Natural killer cell (primary cell): ENCODE measurements at regions not wholly inside any gene's neighbourhood (a gene's known extent, or its start where the extent isn't known, plus 50 kb on each side); places are given as distances from the start of the nearest gene placed in this dataset.

ENCODE experiments used
- ATAC-seq, 3 donors: fragments of 150-1000 bp in 2 of 3; fragments of 200-7000 bp in 1 of 3; cut with Tn5 transposase; 1 replicate in 1 of 3; 2 replicates in 2 of 3; pipeline ENCODE4 v1.10.0; 2021; ENCODE audit warnings: mild to moderate bottlenecking in 2 of 3, moderate library complexity in 2 of 3
- DNase-seq, 2 donors: peaks; one replicate each; pipeline versions ENCODE4 v3.0.0 to v3.0.0-alpha.2; 2013 to 2021; ENCODE audit warnings: mixed read lengths in 1 of 2
- H3K27ac ChIP-seq: one replicate; pipeline ENCODE4 v1.5.1; 2013; ENCODE audit warnings: mild to moderate bottlenecking, low read length
- H3K27me3 ChIP-seq: one replicate; pipeline ENCODE4 v1.6.1; 2013; ENCODE audit warnings: low read length; ENCODE audit not compliant: control insufficient read depth, insufficient read depth
- H3K36me3 ChIP-seq: one replicate; pipeline ENCODE4 v1.6.1; 2013; ENCODE audit warnings: low read length; ENCODE audit not compliant: control insufficient read depth, insufficient read depth
- H3K4me1 ChIP-seq: one replicate; pipeline ENCODE4 v1.6.1; 2013; ENCODE audit warnings: low read length; ENCODE audit not compliant: control insufficient read depth, insufficient read depth
- H3K4me3 ChIP-seq: one replicate; pipeline ENCODE4 v1.5.1; 2013; ENCODE audit warnings: low read length
- H3K9me3 ChIP-seq: one replicate; pipeline ENCODE4 v1.6.1; 2013; ENCODE audit warnings: low read length; ENCODE audit not compliant: control insufficient read depth, insufficient read depth
- H3K27ac Mint-ChIP-seq, 2 donors: one replicate each; pipeline ENCODE4 v1.8.0; 2022; ENCODE audit warnings: mild to moderate bottlenecking in 2 of 2, mixed read lengths in 2 of 2, moderate library complexity in 1 of 2
- H3K27me3 Mint-ChIP-seq, 2 donors: one replicate each; pipeline ENCODE4 v1.8.0; 2022; ENCODE audit warnings: low read depth in 2 of 2, mixed read lengths in 2 of 2
- H3K36me3 Mint-ChIP-seq: one replicate; pipeline ENCODE4 v1.8.0; 2022; ENCODE audit warnings: mixed read lengths
- H3K4me1 Mint-ChIP-seq, 2 donors: one replicate each; pipeline ENCODE4 v1.8.0; 2022; ENCODE audit warnings: mixed read lengths in 2 of 2
- H3K4me3 Mint-ChIP-seq: one replicate; pipeline ENCODE4 v1.8.0; 2022; ENCODE audit warnings: mild to moderate bottlenecking, moderate library complexity, mixed read lengths
- H3K9me3 Mint-ChIP-seq, 2 donors: one replicate each; pipeline ENCODE4 v1.8.0; 2022; ENCODE audit warnings: mixed read lengths in 2 of 2
- WGBS: methylation state at CpG from one replicate; pipeline ENCODE4 v1.1.7; 2013; ENCODE audit warnings: missing lambda C conversion rate; ENCODE audit not compliant: insufficient coverage; 5-methylcytosine and 5-hydroxymethylcytosine counted together
- intact Hi-C: fragments of 100-400 bp; cut with micrococcal nuclease; formaldehyde crosslinking; loops from one replicate; pipeline ENCODE4 v1.14.2; 2022
- TF ChIP-seq, protein P1 (sequence below): fragments of 200-600 bp; IDR thresholded peaks from one replicate; pipeline ENCODE4 v1.8.0; 2022; ENCODE audit warnings: antibody characterized with exemption

DNA sequence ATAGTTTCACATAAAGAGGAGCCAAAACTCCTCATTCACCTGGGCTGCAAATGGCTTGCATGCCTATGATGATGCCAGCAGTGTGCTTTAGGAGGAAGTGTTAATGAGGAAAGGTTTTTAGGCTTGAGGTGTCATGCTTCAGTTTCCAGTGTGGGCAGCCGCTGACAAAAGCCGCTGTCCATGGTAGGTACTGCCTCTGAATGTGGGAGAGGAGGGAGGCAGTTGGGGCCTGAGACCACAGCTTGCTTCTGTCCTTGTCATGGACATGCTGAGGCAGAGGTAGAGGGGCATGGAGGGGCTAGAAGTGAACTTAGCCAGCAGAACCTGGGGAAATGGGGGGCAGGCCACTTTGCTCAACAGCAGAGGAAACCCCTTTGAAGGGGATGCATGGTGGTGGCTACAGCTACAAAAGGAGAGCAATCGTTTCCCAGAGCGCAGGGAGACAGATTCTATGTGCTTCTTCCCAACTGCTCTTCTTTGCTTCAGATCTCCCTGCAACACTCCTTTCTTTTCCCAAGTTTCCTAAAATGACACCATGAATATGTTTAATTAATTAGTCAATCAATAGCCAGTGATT, 372.1 kb upstream of the CNR1 start:
- ATAC-seq (no peak), DNase-seq (no peak)
- WGBS: 68% methylated on average over 4 of the region's 4 CpGs
- no peaks in the 10 kb centered on the region for H3K9me3 ChIP-seq
- intact Hi-C loops: no loop called here
- Mint-ChIP-seq H3K9me3 (peaks cover 0 to 2% of the 10 kb centered on the region in 2 donors), H3K27me3 (peaks cover 15 to 18% of the 10 kb centered on the region in 2 donors), H3K36me3 (no peaks in the 10 kb centered on the region), H3K27ac (no peak overlapping the region), H3K4me1 (no peaks in the 10 kb centered on the region), H3K4me3 (no peak overlapping the region)
- H3K36me3 ChIP-seq: no peaks in the 10 kb centered on the region
- no peaks in the 10 kb centered on the region for H3K4me1 ChIP-seq
- no peaks in the 10 kb centered on the region for H3K27me3 ChIP-seq
- no peak overlapping the region for H3K27ac ChIP-seq
- TF ChIP-seq, protein P1, sequence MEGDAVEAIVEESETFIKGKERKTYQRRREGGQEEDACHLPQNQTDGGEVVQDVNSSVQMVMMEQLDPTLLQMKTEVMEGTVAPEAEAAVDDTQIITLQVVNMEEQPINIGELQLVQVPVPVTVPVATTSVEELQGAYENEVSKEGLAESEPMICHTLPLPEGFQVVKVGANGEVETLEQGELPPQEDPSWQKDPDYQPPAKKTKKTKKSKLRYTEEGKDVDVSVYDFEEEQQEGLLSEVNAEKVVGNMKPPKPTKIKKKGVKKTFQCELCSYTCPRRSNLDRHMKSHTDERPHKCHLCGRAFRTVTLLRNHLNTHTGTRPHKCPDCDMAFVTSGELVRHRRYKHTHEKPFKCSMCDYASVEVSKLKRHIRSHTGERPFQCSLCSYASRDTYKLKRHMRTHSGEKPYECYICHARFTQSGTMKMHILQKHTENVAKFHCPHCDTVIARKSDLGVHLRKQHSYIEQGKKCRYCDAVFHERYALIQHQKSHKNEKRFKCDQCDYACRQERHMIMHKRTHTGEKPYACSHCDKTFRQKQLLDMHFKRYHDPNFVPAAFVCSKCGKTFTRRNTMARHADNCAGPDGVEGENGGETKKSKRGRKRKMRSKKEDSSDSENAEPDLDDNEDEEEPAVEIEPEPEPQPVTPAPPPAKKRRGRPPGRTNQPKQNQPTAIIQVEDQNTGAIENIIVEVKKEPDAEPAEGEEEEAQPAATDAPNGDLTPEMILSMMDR: no peak
- H3K4me3 ChIP-seq: no peak overlapping the region

DNA sequence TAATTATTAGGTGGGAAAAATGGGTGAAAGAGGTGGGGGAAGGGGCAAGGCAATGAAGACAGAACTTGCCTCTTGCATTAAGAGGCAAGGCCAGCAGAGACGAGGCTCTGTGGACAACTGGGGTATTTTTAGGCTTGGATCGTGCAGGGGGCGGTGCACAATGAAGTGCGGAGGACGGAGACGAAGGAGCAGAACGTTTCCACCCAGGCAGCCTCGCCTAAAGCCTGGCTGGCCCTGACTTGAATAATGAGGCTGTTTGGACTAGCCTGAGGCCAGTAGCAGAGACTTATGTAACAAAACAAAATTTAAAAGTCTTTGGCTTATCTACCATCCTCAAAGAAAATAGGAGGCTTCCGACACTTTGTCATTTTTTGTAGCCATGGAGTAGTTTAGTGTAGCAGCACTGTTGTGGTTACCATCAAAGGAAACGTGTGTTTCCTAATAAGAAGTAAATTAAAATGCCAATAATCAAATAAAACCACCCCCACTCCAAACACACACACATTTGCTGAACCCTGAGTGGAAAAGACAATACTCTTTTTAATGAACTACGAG, 370.0 kb upstream of the CNR1 start:
- 11% methylated on average over 9 of the region's 11 CpGs for WGBS
- TF ChIP-seq, protein P1: no peak
- H3K4me1 ChIP-seq: no peaks in the 10 kb centered on the region

GRCh38 chr6:88535306-88535705, 369.2 kb upstream of the CNR1 start:
- H3K27ac Mint-ChIP-seq: no peak overlapping the region
- Histone ChIP-seq H3K4me1 (no peaks in the 10 kb centered on the region), H3K27me3 (no peaks in the 10 kb centered on the region), H3K9me3 (no peaks in the 10 kb centered on the region), H3K27ac (no peak overlapping the region), H3K36me3 (no peaks in the 10 kb centered on the region), H3K4me3 (no peak overlapping the region)
- ATAC-seq: no peak
- peaks cover 0 to 3% of the 10 kb centered on the region in 2 donors for H3K9me3 Mint-ChIP-seq
- intact Hi-C loops: no loop called here
- H3K4me3 Mint-ChIP-seq: no peak overlapping the region
- no peaks in the 10 kb centered on the region for H3K4me1 Mint-ChIP-seq
- H3K36me3 Mint-ChIP-seq: no peaks in the 10 kb centered on the region
- 0% methylated on average over 1 of the region's 1 CpG for WGBS
- DNase-seq: no peak
- H3K27me3 Mint-ChIP-seq: peaks cover 15 to 18% of the 10 kb centered on the region in 2 donors
- TF ChIP-seq, protein P1: no peak

More for the DNA sequence above, 370.0 kb upstream of the CNR1 start:
- no peaks in the 10 kb centered on the region for H3K27me3 ChIP-seq
- Mint-ChIP-seq H3K9me3 (peaks cover 0 to 2% of the 10 kb centered on the region in 2 donors), H3K27me3 (peaks cover 15 to 18% of the 10 kb centered on the region in 2 donors), H3K4me1 (no peaks in the 10 kb centered on the region), H3K27ac (no peak overlapping the region), H3K36me3 (no peaks in the 10 kb centered on the region), H3K4me3 (no peak overlapping the region)
- H3K36me3 ChIP-seq: no peaks in the 10 kb centered on the region
- no peak for DNase-seq
- intact Hi-C loops: no loop called here
- H3K4me3 ChIP-seq: no peak overlapping the region
- no peak overlapping the region for H3K27ac ChIP-seq
- no peak for ATAC-seq
- no peaks in the 10 kb centered on the region for H3K9me3 ChIP-seq
